Astrocyte (in vitro differentiated cells and primary cell): ENCODE measurements at regions not wholly inside any gene's neighbourhood (a gene's known extent, or its start where the extent isn't known, plus 50 kb on each side); places are given as distances from the start of the nearest gene placed in this dataset.
"Not testable (repeated sequence)": the region's sequence is repeated elsewhere in the genome, so short reads cannot be mapped to it uniquely, and the experiment has no call there.

Experiments
- CTCF ChIP-seq: IDR thresholded peaks from 2 replicates; pipeline ENCODE4 v1.5.1; 2011; ENCODE audit warnings: low read depth, mild to moderate bottlenecking, inconsistent platforms, low read length, moderate library complexity; ENCODE audit not compliant: insufficient read depth
- EZH2 ChIP-seq: IDR thresholded peaks from 2 replicates; pipeline ENCODE4 v1.6.1; 2012; ENCODE audit warnings: mild to moderate bottlenecking, low read length, inconsistent platforms; ENCODE audit not compliant: insufficient read depth

- TF ChIP-seq CTCF, EZH2: not testable (repeated sequence)
Measured at GRCh38 chr4:131738991-131739390, 1410.1 kb upstream of the PCDH10 start.
